ENCODE measurements at regions not wholly inside any gene's neighbourhood (a gene's known extent, or its start where the extent isn't known, plus 50 kb on each side); places are given as distances from the start of the nearest gene placed in this dataset.
A peak's percentile ranks its signal among the peaks of the same experiment; 100 is the strongest.

DNA sequence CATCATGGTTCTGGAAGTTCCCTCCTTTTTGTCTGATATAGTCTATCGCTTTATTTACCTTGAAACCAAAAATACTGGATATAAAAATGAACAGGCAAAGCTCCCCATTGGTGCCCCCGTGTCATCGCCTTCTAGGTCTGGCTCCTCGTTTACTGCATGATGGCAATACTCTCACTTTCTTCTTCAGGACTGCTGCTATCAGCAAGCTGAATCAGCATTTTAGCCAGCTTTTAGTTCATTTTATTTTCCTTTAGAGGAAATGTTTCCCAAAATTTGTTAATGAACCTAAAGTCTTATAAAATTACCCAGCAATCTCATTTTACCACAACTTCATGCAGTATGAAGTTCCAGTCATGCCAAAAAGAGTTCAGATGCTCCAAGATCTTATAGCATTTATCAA lies 80.5 kb downstream of the ZIC3 start:
- H3K27ac ChIP-seq (ENCODE audit: low read depth, low read length): no peak overlapping the region
- H3K4ac ChIP-seq (ENCODE audit: low read depth, low read length): no peak overlapping the region
- H3K56ac ChIP-seq (ENCODE audit: low read length): no peak overlapping the region
- no peak for DNase-seq
- no peak overlapping the region for H4K8ac ChIP-seq (ENCODE audit: low read depth, low read length)
- WGBS (ENCODE audit: extremely low coverage, insufficient coverage, low lambda C conversion rate): no CpG with 5 or more reads among the region's 4 CpGs
- H2BK120ac ChIP-seq (ENCODE audit: low read depth, low read length): no peak overlapping the region
- H3K79me2 ChIP-seq (ENCODE audit: control insufficient read depth, insufficient read depth, low read length): no peaks in the 10 kb centered on the region
- H3K36me3 ChIP-seq (ENCODE audit: control insufficient read depth, insufficient read depth, low read length): no peaks in the 10 kb centered on the region
- H3K9ac ChIP-seq (ENCODE audit: low read length): no peak overlapping the region
- no peaks in the 10 kb centered on the region for H3K27me3 ChIP-seq (ENCODE audit: insufficient read depth, low read length, poor library complexity)
- H2AK5ac ChIP-seq (ENCODE audit: low read length): no peak overlapping the region
- H3K4me1 ChIP-seq (ENCODE audit: control insufficient read depth, low read depth, low read length): peaks cover 3% of the 10 kb centered on the region
- H2BK15ac ChIP-seq (replicated peaks; ENCODE audit: low read depth): no peak overlapping the region
- H3K4me3 ChIP-seq (ENCODE audit: low read length): no peak overlapping the region
- no peak overlapping the region for H2BK5ac ChIP-seq (ENCODE audit: low read length)
- H3K79me1 ChIP-seq (ENCODE audit: low read length): no peaks in the 10 kb centered on the region
- peak overlapping the region; percentile 28 for H3K18ac ChIP-seq (ENCODE audit: low read length)
- H4K5ac ChIP-seq (ENCODE audit: low read length): no peak overlapping the region
- H3K23ac ChIP-seq (ENCODE audit: low read length): no peak overlapping the region
- no peak overlapping the region for H3K4me2 ChIP-seq (ENCODE audit: low read length)

GRCh38 chrX:137651647-137652046 lies 85.7 kb downstream of the ZIC3 start:
- Histone ChIP-seq H3K79me1 (ENCODE audit: low read length) (no peaks in the 10 kb centered on the region), H4K8ac (ENCODE audit: low read depth, low read length) (no peak overlapping the region), H3K56ac (ENCODE audit: low read length) (no peak overlapping the region), H3K36me3 (ENCODE audit: control insufficient read depth, insufficient read depth, low read length) (no peaks in the 10 kb centered on the region), H3K79me2 (ENCODE audit: control insufficient read depth, insufficient read depth, low read length) (no peaks in the 10 kb centered on the region), H2BK15ac (replicated peaks; ENCODE audit: low read depth) (no peak overlapping the region), H3K23ac (ENCODE audit: low read length) (no peak overlapping the region), H2BK5ac (ENCODE audit: low read length) (no peak overlapping the region), H3K27ac (ENCODE audit: low read depth, low read length) (no peak overlapping the region), H3K9ac (ENCODE audit: low read length) (no peak overlapping the region), H2AK5ac (ENCODE audit: low read length) (no peak overlapping the region), H3K4me1 (ENCODE audit: control insufficient read depth, low read depth, low read length) (no peaks in the 10 kb centered on the region), H3K18ac (ENCODE audit: low read length) (no peak overlapping the region), H3K4me3 (ENCODE audit: low read length) (no peak overlapping the region), H3K4me2 (ENCODE audit: low read length) (no peak overlapping the region), H3K4ac (ENCODE audit: low read depth, low read length) (no peak overlapping the region), H3K27me3 (ENCODE audit: insufficient read depth, low read length, poor library complexity) (no peaks in the 10 kb centered on the region), H4K5ac (ENCODE audit: low read length) (no peak overlapping the region), H2BK120ac (ENCODE audit: low read depth, low read length) (no peak overlapping the region)
- peak; percentile 20 for DNase-seq
- no CpG with 5 or more reads among the region's 2 CpGs for WGBS (ENCODE audit: extremely low coverage, insufficient coverage, low lambda C conversion rate)

- H3K27ac ChIP-seq (ENCODE audit: low read depth, low read length): no peak overlapping the region
- no peak overlapping the region for H3K23ac ChIP-seq (ENCODE audit: low read length)
- H3K4me1 ChIP-seq (ENCODE audit: control insufficient read depth, low read depth, low read length): no peaks in the 10 kb centered on the region
- H4K8ac ChIP-seq (ENCODE audit: low read depth, low read length): no peak overlapping the region
- no CpG with 5 or more reads among the region's 3 CpGs for WGBS (ENCODE audit: extremely low coverage, insufficient coverage, low lambda C conversion rate)
- no peaks in the 10 kb centered on the region for H3K27me3 ChIP-seq (ENCODE audit: insufficient read depth, low read length, poor library complexity)
- H2BK5ac ChIP-seq (ENCODE audit: low read length): no peak overlapping the region
- no peak for DNase-seq
- H3K56ac ChIP-seq (ENCODE audit: low read length): no peak overlapping the region
- H2BK15ac ChIP-seq (replicated peaks; ENCODE audit: low read depth): no peak overlapping the region
- H4K5ac ChIP-seq (ENCODE audit: low read length): no peak overlapping the region
- no peak overlapping the region for H2BK120ac ChIP-seq (ENCODE audit: low read depth, low read length)
- H3K79me2 ChIP-seq (ENCODE audit: control insufficient read depth, insufficient read depth, low read length): no peaks in the 10 kb centered on the region
- no peak overlapping the region for H3K9ac ChIP-seq (ENCODE audit: low read length)
- H3K4me3 ChIP-seq (ENCODE audit: low read length): no peak overlapping the region
- no peak overlapping the region for H3K4me2 ChIP-seq (ENCODE audit: low read length)
- no peaks in the 10 kb centered on the region for H3K79me1 ChIP-seq (ENCODE audit: low read length)
- no peak overlapping the region for H2AK5ac ChIP-seq (ENCODE audit: low read length)
- no peak overlapping the region for H3K4ac ChIP-seq (ENCODE audit: low read depth, low read length)
- H3K36me3 ChIP-seq (ENCODE audit: control insufficient read depth, insufficient read depth, low read length): no peaks in the 10 kb centered on the region
- H3K18ac ChIP-seq (ENCODE audit: low read length): no peak overlapping the region
Observed at GRCh38 chrX:137652086-137652485, 86.2 kb downstream of the ZIC3 start.

- Histone ChIP-seq H3K4me3 (ENCODE audit: low read length) (no peak overlapping the region), H3K56ac (ENCODE audit: low read length) (no peak overlapping the region), H3K27me3 (ENCODE audit: insufficient read depth, low read length, poor library complexity) (no peaks in the 10 kb centered on the region), H3K9ac (ENCODE audit: low read length) (no peak overlapping the region), H3K23ac (ENCODE audit: low read length) (no peak overlapping the region), H4K8ac (ENCODE audit: low read depth, low read length) (no peak overlapping the region), H3K79me1 (ENCODE audit: low read length) (no peaks in the 10 kb centered on the region), H3K27ac (ENCODE audit: low read depth, low read length) (no peak overlapping the region), H3K18ac (ENCODE audit: low read length) (no peak overlapping the region), H2BK5ac (ENCODE audit: low read length) (no peak overlapping the region), H3K4ac (ENCODE audit: low read depth, low read length) (no peak overlapping the region), H3K36me3 (ENCODE audit: control insufficient read depth, insufficient read depth, low read length) (no peaks in the 10 kb centered on the region), H2BK15ac (replicated peaks; ENCODE audit: low read depth) (no peak overlapping the region), H2BK120ac (ENCODE audit: low read depth, low read length) (no peak overlapping the region), H3K4me2 (ENCODE audit: low read length) (no peak overlapping the region), H3K4me1 (ENCODE audit: control insufficient read depth, low read depth, low read length) (no peaks in the 10 kb centered on the region), H2AK5ac (ENCODE audit: low read length) (no peak overlapping the region), H3K79me2 (ENCODE audit: control insufficient read depth, insufficient read depth, low read length) (no peaks in the 10 kb centered on the region), H4K5ac (ENCODE audit: low read length) (no peak overlapping the region)
- DNase-seq: no peak
Observed at GRCh38 chrX:137654481-137654880, 88.6 kb downstream of the ZIC3 start.

DNA sequence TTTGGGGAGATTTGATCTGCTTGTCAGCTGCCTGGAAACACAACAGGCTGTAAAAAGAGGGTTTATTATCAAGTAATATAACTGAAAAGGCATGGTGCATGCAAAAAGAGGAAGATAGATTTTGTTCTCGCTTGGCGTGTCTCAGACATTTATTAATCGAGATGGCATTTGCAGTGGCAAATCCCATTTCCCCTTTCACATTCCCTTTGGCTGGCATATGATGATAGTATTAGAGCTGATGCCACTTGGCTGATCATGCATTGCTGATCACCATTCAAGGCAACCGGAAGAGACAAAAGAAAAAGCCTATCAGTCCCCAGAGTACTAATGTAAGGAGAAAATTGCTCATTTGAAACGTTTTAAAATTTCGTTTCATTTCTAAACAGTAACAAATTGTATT lies 101.8 kb downstream of the ZIC3 start:
- H3K4me3 ChIP-seq (ENCODE audit: low read length): no peak overlapping the region
- H3K23ac ChIP-seq (ENCODE audit: low read length): no peak overlapping the region
- no peaks in the 10 kb centered on the region for H3K79me2 ChIP-seq (ENCODE audit: control insufficient read depth, insufficient read depth, low read length)
- H4K8ac ChIP-seq (ENCODE audit: low read depth, low read length): no peak overlapping the region
- no peak overlapping the region for H2BK5ac ChIP-seq (ENCODE audit: low read length)
- no peak overlapping the region for H3K9ac ChIP-seq (ENCODE audit: low read length)
- H3K27me3 ChIP-seq (ENCODE audit: insufficient read depth, low read length, poor library complexity): no peaks in the 10 kb centered on the region
- DNase-seq: no peak
- no peak overlapping the region for H3K4me2 ChIP-seq (ENCODE audit: low read length)
- H4K5ac ChIP-seq (ENCODE audit: low read length): no peak overlapping the region
- H3K79me1 ChIP-seq (ENCODE audit: low read length): no peaks in the 10 kb centered on the region
- no peak overlapping the region for H3K4ac ChIP-seq (ENCODE audit: low read depth, low read length)
- no peak overlapping the region for H3K18ac ChIP-seq (ENCODE audit: low read length)
- H3K36me3 ChIP-seq (ENCODE audit: control insufficient read depth, insufficient read depth, low read length): no peaks in the 10 kb centered on the region
- H2AK5ac ChIP-seq (ENCODE audit: low read length): no peak overlapping the region
- H3K56ac ChIP-seq (ENCODE audit: low read length): no peak overlapping the region
- WGBS (ENCODE audit: extremely low coverage, insufficient coverage, low lambda C conversion rate): no CpG with 5 or more reads among the region's 6 CpGs
- no peaks in the 10 kb centered on the region for H3K4me1 ChIP-seq (ENCODE audit: control insufficient read depth, low read depth, low read length)
- H2BK15ac ChIP-seq (replicated peaks; ENCODE audit: low read depth): no peak overlapping the region
- H2BK120ac ChIP-seq (ENCODE audit: low read depth, low read length): no peak overlapping the region
- no peak overlapping the region for H3K27ac ChIP-seq (ENCODE audit: low read depth, low read length)

- no peak overlapping the region for H3K4ac ChIP-seq (ENCODE audit: low read depth, low read length)
- no peaks in the 10 kb centered on the region for H3K36me3 ChIP-seq (ENCODE audit: control insufficient read depth, insufficient read depth, low read length)
- no peaks in the 10 kb centered on the region for H3K4me1 ChIP-seq (ENCODE audit: control insufficient read depth, low read depth, low read length)
- no peak overlapping the region for H3K9ac ChIP-seq (ENCODE audit: low read length)
- H3K27me3 ChIP-seq (ENCODE audit: insufficient read depth, low read length, poor library complexity): no peaks in the 10 kb centered on the region
- H2BK120ac ChIP-seq (ENCODE audit: low read depth, low read length): no peak overlapping the region
- no peak overlapping the region for H2BK15ac ChIP-seq (replicated peaks; ENCODE audit: low read depth)
- H3K18ac ChIP-seq (ENCODE audit: low read length): no peak overlapping the region
- no peak overlapping the region for H3K4me3 ChIP-seq (ENCODE audit: low read length)
- no CpG with 5 or more reads among the region's 2 CpGs for WGBS (ENCODE audit: extremely low coverage, insufficient coverage, low lambda C conversion rate)
- H4K5ac ChIP-seq (ENCODE audit: low read length): no peak overlapping the region
- H3K79me1 ChIP-seq (ENCODE audit: low read length): no peaks in the 10 kb centered on the region
- peak; percentile 1 for DNase-seq
- H3K79me2 ChIP-seq (ENCODE audit: control insufficient read depth, insufficient read depth, low read length): no peaks in the 10 kb centered on the region
- no peak overlapping the region for H4K8ac ChIP-seq (ENCODE audit: low read depth, low read length)
- H3K4me2 ChIP-seq (ENCODE audit: low read length): no peak overlapping the region
- no peak overlapping the region for H2BK5ac ChIP-seq (ENCODE audit: low read length)
- H2AK5ac ChIP-seq (ENCODE audit: low read length): no peak overlapping the region
- H3K23ac ChIP-seq (ENCODE audit: low read length): no peak overlapping the region
- H3K27ac ChIP-seq (ENCODE audit: low read depth, low read length): no peak overlapping the region
- no peak overlapping the region for H3K56ac ChIP-seq (ENCODE audit: low read length)
Observed at GRCh38 chrX:137684591-137684990, 118.7 kb downstream of the ZIC3 start.

All from mesendoderm (in vitro differentiated cells).